Activated B cell treated with CpG ODN at 0.5 μM for 24 hours (primary cell): ENCODE measurements at regions not wholly inside any gene's neighbourhood (a gene's known extent, or its start where the extent isn't known, plus 50 kb on each side); places are given as distances from the start of the nearest gene placed in this dataset.
A peak's percentile ranks its signal among the peaks of the same experiment; 100 is the strongest.

Source experiments
- ATAC-seq: fragments of 200-7000 bp; cut with Tn5 transposase; one replicate; pipeline ENCODE4 v1.10.0; 2021; ENCODE audit warnings: low read depth, mild to moderate bottlenecking, moderate library complexity
- CTCF ChIA-PET: fragments of 350-600 bp; sonication (Branson Sonifier 250); formaldehyde crosslinking; loops from one replicate; lab custom pipeline; 2021; ENCODE audit warnings: antibody characterized with exemption; lab: Charles Lee
- POLR2A ChIA-PET: fragments of 350-600 bp; sonication (Branson Sonifier 250); formaldehyde crosslinking; loops from one replicate; lab custom pipeline; 2021; ENCODE audit warnings: antibody characterized with exemption; lab: Charles Lee
- DNase-seq: peaks from one replicate; pipeline ENCODE4 v3.0.0; 2022
- H3K27ac Mint-ChIP-seq: one replicate; pipeline ENCODE4 v1.8.0; 2020; ENCODE audit warnings: mixed read lengths
- H3K27me3 Mint-ChIP-seq: one replicate; pipeline ENCODE4 v1.8.0; 2021; ENCODE audit warnings: mixed read lengths
- H3K36me3 Mint-ChIP-seq: one replicate; pipeline ENCODE4 v1.8.0; 2021; ENCODE audit warnings: low read depth, mixed read lengths
- H3K4me1 Mint-ChIP-seq: one replicate; pipeline ENCODE4 v1.8.0; 2021; ENCODE audit warnings: mixed read lengths
- H3K4me3 Mint-ChIP-seq: one replicate; pipeline ENCODE4 v1.8.0; 2020; ENCODE audit warnings: mild to moderate bottlenecking, mixed read lengths
- H3K9me3 Mint-ChIP-seq: one replicate; pipeline ENCODE4 v1.8.0; 2020; ENCODE audit warnings: mixed read lengths
- CTCF ChIP-seq: fragments of 200-600 bp; IDR thresholded peaks from one replicate; pipeline ENCODE4 v1.8.0; 2022; ENCODE audit warnings: antibody characterized with exemption, mild to moderate bottlenecking
- intact Hi-C: fragments of 100-400 bp; cut with micrococcal nuclease; formaldehyde crosslinking; loops from one replicate; pipeline ENCODE4 v1.15.1; 2024

DNA sequence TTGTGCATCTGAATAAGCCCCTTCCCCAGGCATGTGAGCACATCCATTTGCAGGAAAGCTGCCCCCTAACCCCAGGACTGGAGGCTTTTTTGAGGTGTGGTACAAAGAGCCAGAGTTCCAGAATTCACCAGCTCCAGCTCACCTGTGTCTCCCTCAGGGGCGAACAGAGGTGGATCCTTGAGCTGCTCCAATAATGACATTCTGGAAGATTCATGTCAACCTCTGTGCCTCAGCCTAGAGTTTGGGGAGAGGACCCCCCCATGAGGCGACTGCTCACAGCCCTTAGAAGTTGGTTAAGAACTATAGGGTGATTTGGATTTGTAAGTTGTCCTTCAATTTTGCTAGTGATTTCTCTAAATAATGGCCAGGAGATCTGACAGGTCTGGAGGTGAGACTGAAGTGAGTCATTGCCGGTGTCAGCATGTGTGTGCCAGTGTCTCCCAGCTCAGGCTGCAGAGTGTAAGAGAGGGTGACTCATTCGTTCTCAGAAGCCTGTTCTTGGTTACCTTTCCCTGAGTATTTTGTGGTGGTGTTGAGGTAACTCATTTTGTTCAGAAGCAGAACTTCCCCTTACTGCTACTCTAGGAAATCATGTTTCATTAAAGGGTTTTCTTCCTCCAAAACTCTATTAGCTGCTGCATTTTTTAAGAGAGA, 136.9 kb upstream of the TOPAZ1 start:
- peak; percentile 95 for ATAC-seq
- intact Hi-C loops: loop anchor here (5.0 kb wide), 1 partner anchor 57 kb away; no protein-coding TSS in a partner anchor
- DNase-seq: no peak
- H3K4me1 Mint-ChIP-seq: peaks cover 13% of the 10 kb centered on the region
- peak overlapping the region; percentile 1 for H3K27ac Mint-ChIP-seq
- TF ChIP-seq CTCF: no peak
- ChIA-PET CTCF (interaction anchor here (0.6 to 0.9 kb wide), 2 partner anchors 109 to 279 kb away, joined by 3 to 4 read pairs; no protein-coding TSS in a partner anchor), POLR2A (no interaction called here)
- no peaks in the 10 kb centered on the region for H3K9me3 Mint-ChIP-seq
- no peaks in the 10 kb centered on the region for H3K36me3 Mint-ChIP-seq
- H3K4me3 Mint-ChIP-seq: no peak overlapping the region
- peaks cover 2% of the 10 kb centered on the region for H3K27me3 Mint-ChIP-seq

GRCh38 chr3:44105571-44105970, 136.1 kb upstream of the TOPAZ1 start:
- POLR2A ChIA-PET: no interaction called here

DNA sequence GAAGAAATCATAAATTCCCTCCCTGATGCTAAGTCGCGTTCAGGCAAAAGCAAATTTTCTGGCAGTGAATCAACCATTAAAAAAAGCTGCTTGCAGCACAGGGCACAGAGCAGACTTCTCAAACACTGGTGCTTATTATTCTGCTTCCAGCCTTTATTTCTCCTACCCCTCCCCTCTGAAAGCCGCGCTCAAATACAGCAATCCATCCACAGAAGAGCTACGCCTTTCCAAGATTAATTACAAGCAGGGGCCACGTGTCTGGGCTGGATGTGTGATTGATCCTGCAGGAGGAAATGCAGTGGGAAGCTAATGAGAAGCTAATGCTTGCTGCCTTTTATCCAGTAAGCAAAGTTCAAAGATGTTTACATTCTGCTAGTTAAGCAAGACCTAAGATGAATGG, 134.9 kb upstream of the TOPAZ1 start:
- ChIA-PET POLR2A (no interaction called here), CTCF (interaction anchor here (1.1 kb wide), 1 partner anchor 10 kb away, joined by 3 read pairs; no protein-coding TSS in a partner anchor)
- ATAC-seq: no peak
- H3K4me1 Mint-ChIP-seq: peaks cover 13% of the 10 kb centered on the region
- no peak overlapping the region for H3K4me3 Mint-ChIP-seq
- peaks cover under 1% of the 10 kb centered on the region for H3K27me3 Mint-ChIP-seq
- H3K27ac Mint-ChIP-seq: no peak overlapping the region
- no peaks in the 10 kb centered on the region for H3K36me3 Mint-ChIP-seq
- no peaks in the 10 kb centered on the region for H3K9me3 Mint-ChIP-seq
- intact Hi-C loops: loop anchor here (5.0 kb wide), 1 partner anchor 59 kb away; no protein-coding TSS in a partner anchor
- DNase-seq: no peak
- no peak for TF ChIP-seq CTCF

More at GRCh38 chr3:44105571-44105970, 136.1 kb upstream of the TOPAZ1 start:
- intact Hi-C loops: loop anchor here (5.0 kb wide), 1 partner anchor 58 kb away; no protein-coding TSS in a partner anchor
- H3K4me1 Mint-ChIP-seq: peaks cover 13% of the 10 kb centered on the region
- H3K4me3 Mint-ChIP-seq: no peak overlapping the region
- CTCF ChIA-PET: interaction anchor here (0.9 kb wide), 1 partner anchor 109 kb away, joined by 3 read pairs; no protein-coding TSS in a partner anchor
- peaks cover 2% of the 10 kb centered on the region for H3K27me3 Mint-ChIP-seq
- no peak for TF ChIP-seq CTCF
- H3K9me3 Mint-ChIP-seq: no peaks in the 10 kb centered on the region
- ATAC-seq: no peak
- no peak for DNase-seq
- H3K36me3 Mint-ChIP-seq: no peaks in the 10 kb centered on the region
- H3K27ac Mint-ChIP-seq: peak overlapping the region; percentile 25

DNA sequence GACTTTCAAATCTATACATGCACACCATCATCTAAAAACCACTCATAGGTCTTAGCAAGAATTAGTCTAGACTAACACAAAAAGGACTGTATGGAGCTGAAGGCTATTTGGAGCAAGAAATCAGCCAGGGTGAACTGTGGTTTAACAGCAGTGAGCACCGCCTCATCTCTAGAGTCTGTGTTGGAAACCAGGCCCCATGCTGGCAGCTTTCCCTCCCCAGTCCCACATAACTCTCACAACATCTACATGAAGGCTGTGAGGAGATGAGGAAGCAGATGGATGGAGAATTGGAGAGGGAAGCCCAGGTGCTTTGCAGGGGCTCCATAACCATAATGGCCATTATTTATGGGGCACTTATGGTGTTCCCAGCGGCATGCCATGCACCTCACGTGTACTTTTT, 133.2 kb upstream of the TOPAZ1 start:
- Mint-ChIP-seq H3K27ac (no peak overlapping the region), H3K36me3 (no peaks in the 10 kb centered on the region), H3K4me3 (no peak overlapping the region), H3K9me3 (no peaks in the 10 kb centered on the region), H3K27me3 (no peaks in the 10 kb centered on the region), H3K4me1 (peaks cover 13% of the 10 kb centered on the region)
- POLR2A ChIA-PET: no interaction called here
- DNase-seq: no peak
- intact Hi-C loops: loop anchor here (5.0 kb wide), 1 partner anchor 61 kb away; no protein-coding TSS in a partner anchor
- CTCF ChIA-PET: no interaction called here
- ATAC-seq: no peak
- TF ChIP-seq CTCF: no peak

DNA sequence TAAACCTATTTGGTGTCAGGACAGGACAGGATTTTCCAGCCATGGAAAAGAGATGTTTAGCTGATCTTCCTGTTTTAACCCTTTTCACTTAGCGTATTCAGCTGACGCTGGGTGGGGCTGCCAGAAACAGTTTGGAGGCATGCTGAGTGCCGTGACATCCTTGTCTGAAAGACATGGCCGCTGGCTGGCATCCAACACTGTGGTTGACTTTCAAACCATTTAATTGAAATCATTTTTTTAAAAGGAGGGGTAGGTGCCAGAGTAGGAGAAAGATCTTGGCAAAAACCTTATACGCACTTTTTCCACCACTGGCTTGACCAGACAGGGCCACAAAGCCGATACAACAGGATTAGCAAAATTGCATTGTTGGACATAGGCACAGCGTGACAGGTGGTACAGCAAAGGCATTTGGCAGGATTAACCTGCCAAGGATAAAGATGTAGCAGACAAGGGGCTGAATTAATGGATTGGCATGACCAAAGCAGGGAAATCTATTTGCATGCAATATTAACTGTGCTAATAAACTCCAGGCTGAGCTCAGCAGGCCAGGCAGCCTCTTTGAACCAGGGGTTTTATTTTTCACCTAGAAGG, 131.8 kb upstream of the TOPAZ1 start:
- POLR2A ChIA-PET: no interaction called here
- Mint-ChIP-seq H3K4me3 (no peak overlapping the region), H3K4me1 (peaks cover 11% of the 10 kb centered on the region), H3K27me3 (no peaks in the 10 kb centered on the region), H3K36me3 (no peaks in the 10 kb centered on the region), H3K9me3 (no peaks in the 10 kb centered on the region), H3K27ac (no peak overlapping the region)
- no peak for TF ChIP-seq CTCF
- ATAC-seq (no peak), DNase-seq (no peak)
- CTCF ChIA-PET: no interaction called here
- intact Hi-C loops: loop anchor here (5.0 to 10.0 kb wide), 2 partner anchors 63 to 345 kb away; no protein-coding TSS in a partner anchor
